Fibroblast of lung (primary cell): ENCODE measurements at regions not wholly inside any gene's neighbourhood (a gene's known extent, or its start where the extent isn't known, plus 50 kb on each side); places are given as distances from the start of the nearest gene placed in this dataset.

ENCODE experiments used
- DNase-seq, 2 donors: peaks; one replicate each; pipeline versions ENCODE4 v3.0.0 to v3.0.0-alpha.2; 2010; ENCODE audit warnings: low read depth in 2 of 2
- H2AFZ ChIP-seq: 2 replicates; pipeline ENCODE4 v1.5.1; 2012; ENCODE audit warnings: low read length, control low read depth, inconsistent platforms
- H3K27ac ChIP-seq: 2 replicates; pipeline ENCODE4 v1.5.1; 2011; ENCODE audit warnings: low read length, control low read depth; ENCODE audit not compliant: insufficient read depth
- H3K27me3 ChIP-seq: 2 replicates; pipeline ENCODE4 v1.5.1; 2011; ENCODE audit warnings: mild to moderate bottlenecking, low read length; ENCODE audit not compliant: control insufficient read depth, insufficient read depth
- H3K36me3 ChIP-seq: 2 replicates; pipeline ENCODE4 v1.5.1; 2011; ENCODE audit warnings: low read length; ENCODE audit not compliant: control insufficient read depth, insufficient read depth
- H3K4me1 ChIP-seq: 2 replicates; pipeline ENCODE4 v1.5.1; 2011; ENCODE audit warnings: low read length; ENCODE audit not compliant: control insufficient read depth, insufficient read depth; ENCODE audit errors: extremely low read depth
- H3K4me2 ChIP-seq: 2 replicates; pipeline ENCODE4 v1.5.1; 2011; ENCODE audit warnings: low read length, control low read depth; ENCODE audit not compliant: insufficient read depth; ENCODE audit errors: extremely low read depth
- H3K4me3 ChIP-seq, 4 experiments: fragments of 200-600 bp in 1 of 4; sonication (generic) in 1 of 4; replicated peaks in 1 of 4; 2 replicates each; pipeline ENCODE4 v1.5.1; 2011 to 2016; ENCODE audit warnings: low read length in 4 of 4, low read depth in 3 of 4, mild to moderate bottlenecking in 3 of 4, control low read depth in 2 of 4, inconsistent platforms in 1 of 4, mixed read lengths in 1 of 4; ENCODE audit not compliant: insufficient read depth in 1 of 4; ENCODE audit errors: control extremely low read depth in 1 of 4
- H3K79me2 ChIP-seq: 2 replicates; pipeline ENCODE4 v1.5.1; 2012; ENCODE audit warnings: mild to moderate bottlenecking, low read length, inconsistent platforms; ENCODE audit not compliant: control insufficient read depth, insufficient read depth
- H3K9ac ChIP-seq: 2 replicates; pipeline ENCODE4 v1.5.1; 2011; ENCODE audit warnings: mild to moderate bottlenecking, low read length, control low read depth; ENCODE audit not compliant: insufficient read depth
- H3K9me3 ChIP-seq: 2 replicates; pipeline ENCODE4 v1.5.1; 2012; ENCODE audit warnings: low read depth, low read length; ENCODE audit not compliant: control insufficient read depth, insufficient read depth
- H4K20me1 ChIP-seq: 2 replicates; pipeline ENCODE4 v1.5.1; 2011; ENCODE audit warnings: low read length; ENCODE audit not compliant: control insufficient read depth, insufficient read depth; ENCODE audit errors: extremely low read depth
- EZH2 ChIP-seq: IDR thresholded peaks from 2 replicates; pipeline ENCODE4 v1.5.1; 2012; ENCODE audit warnings: low read length, control low read depth, mild to moderate bottlenecking; ENCODE audit errors: missing control alignments
- TF ChIP-seq, protein P1 (sequence below), 2 donors: IDR thresholded peaks in 1 of 2; conservative IDR thresholded peaks in 1 of 2; 1 replicate in 1 of 2; 2 replicates in 1 of 2; pipeline ENCODE4 v1.5.1; 2011 to 2012; ENCODE audit warnings: low read length in 2 of 2, control low read depth in 1 of 2, inconsistent platforms in 1 of 2, low read depth in 1 of 2, mild to moderate bottlenecking in 1 of 2

DNA sequence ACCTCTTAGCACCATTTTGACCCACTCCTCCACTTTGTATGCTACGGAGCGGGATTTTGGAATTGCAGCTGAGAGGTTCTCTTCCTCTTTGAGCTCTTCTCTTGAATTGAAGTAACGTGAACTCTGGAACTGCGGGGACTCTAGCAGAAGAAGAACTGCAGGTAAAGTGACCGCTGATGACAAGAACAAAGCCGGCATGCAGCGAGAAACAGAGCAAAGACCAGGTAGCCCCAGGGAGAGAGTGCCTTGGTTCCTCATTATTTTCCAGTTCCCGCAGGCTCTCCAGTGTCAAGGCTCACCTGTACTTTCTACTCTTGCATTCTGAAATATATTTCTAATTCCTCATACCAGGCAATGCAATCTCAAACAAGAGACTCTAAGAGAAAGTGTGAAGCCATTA, 260.3 kb upstream of the GPC6 start:
- H3K36me3 ChIP-seq: no peaks in the 10 kb centered on the region
- H3K4me3 ChIP-seq: no peak overlapping the region
- no peak overlapping the region for H3K4me2 ChIP-seq
- no peak overlapping the region for H2AFZ ChIP-seq
- no peak for DNase-seq
- H3K27ac ChIP-seq: no peak overlapping the region
- H3K27me3 ChIP-seq: no peaks in the 10 kb centered on the region
- H4K20me1 ChIP-seq: no peaks in the 10 kb centered on the region
- H3K9ac ChIP-seq: no peak overlapping the region
- no peaks in the 10 kb centered on the region for H3K4me1 ChIP-seq
- H3K79me2 ChIP-seq: no peaks in the 10 kb centered on the region
- H3K9me3 ChIP-seq: no peaks in the 10 kb centered on the region
- TF ChIP-seq, protein P1, sequence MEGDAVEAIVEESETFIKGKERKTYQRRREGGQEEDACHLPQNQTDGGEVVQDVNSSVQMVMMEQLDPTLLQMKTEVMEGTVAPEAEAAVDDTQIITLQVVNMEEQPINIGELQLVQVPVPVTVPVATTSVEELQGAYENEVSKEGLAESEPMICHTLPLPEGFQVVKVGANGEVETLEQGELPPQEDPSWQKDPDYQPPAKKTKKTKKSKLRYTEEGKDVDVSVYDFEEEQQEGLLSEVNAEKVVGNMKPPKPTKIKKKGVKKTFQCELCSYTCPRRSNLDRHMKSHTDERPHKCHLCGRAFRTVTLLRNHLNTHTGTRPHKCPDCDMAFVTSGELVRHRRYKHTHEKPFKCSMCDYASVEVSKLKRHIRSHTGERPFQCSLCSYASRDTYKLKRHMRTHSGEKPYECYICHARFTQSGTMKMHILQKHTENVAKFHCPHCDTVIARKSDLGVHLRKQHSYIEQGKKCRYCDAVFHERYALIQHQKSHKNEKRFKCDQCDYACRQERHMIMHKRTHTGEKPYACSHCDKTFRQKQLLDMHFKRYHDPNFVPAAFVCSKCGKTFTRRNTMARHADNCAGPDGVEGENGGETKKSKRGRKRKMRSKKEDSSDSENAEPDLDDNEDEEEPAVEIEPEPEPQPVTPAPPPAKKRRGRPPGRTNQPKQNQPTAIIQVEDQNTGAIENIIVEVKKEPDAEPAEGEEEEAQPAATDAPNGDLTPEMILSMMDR (conservative IDR thresholded peaks at IDR 0.05 in 1 of 2, IDR thresholded peaks at IDR 0.05 in 1 of 2; ENCODE audit: low read depth in 1 of 2, low read length in 2 of 2): no peak
- no peak for TF ChIP-seq EZH2

DNA sequence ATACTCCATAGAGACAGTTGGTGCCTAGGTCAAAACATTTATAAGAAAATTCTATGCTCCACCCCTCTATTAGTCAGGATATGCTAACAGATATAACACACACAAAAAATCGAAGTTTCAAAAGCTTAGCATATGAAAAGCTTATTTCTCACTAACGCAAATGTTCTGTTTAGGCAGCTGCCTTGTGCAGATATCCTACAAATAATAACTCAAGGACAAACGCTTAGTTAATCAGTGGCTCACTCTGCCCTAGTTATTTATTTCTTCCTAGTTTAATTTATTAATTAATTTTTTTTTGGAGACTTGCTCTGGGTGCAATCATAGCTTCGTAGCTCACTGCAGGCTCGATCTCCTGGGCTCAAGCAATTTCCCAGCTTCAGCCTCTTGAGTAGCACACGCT, 259.7 kb upstream of the GPC6 start:
- DNase-seq: no peak
- TF ChIP-seq, protein P1 (conservative IDR thresholded peaks at IDR 0.05 in 1 of 2, IDR thresholded peaks at IDR 0.05 in 1 of 2; ENCODE audit: low read depth in 1 of 2, low read length in 2 of 2): no peak
- no peak for TF ChIP-seq EZH2
- H3K4me2 ChIP-seq: no peak overlapping the region

DNA sequence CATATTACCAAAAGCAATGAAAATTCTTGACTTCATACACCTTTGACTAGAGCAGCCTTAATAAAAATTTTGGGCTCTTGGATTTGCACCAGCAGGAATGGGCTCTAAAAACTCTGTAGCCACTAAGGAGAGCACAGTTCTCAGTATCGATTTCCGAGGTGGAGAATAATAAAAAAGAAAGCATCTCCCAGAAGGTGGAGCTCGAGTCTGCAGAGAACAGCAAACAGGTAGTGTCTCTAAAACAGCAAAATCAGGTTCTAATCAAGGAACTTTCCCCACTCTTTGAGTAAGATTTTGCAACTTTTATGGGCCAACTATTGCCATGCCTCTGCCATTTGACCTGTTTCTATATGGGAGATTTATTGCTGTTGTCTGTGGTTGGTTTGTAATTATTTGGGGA, 258.7 kb upstream of the GPC6 start:
- H3K79me2 ChIP-seq: no peaks in the 10 kb centered on the region
- H3K27ac ChIP-seq: no peak overlapping the region
- no peak for TF ChIP-seq EZH2
- TF ChIP-seq, protein P1 (conservative IDR thresholded peaks at IDR 0.05 in 1 of 2, IDR thresholded peaks at IDR 0.05 in 1 of 2; ENCODE audit: low read depth in 1 of 2, low read length in 2 of 2): no peak
- no peak overlapping the region for H3K4me3 ChIP-seq
- peak in 1 of 2 donors; percentile 8 for DNase-seq
- H3K4me2 ChIP-seq: no peak overlapping the region
- no peaks in the 10 kb centered on the region for H3K9me3 ChIP-seq
- H2AFZ ChIP-seq: no peak overlapping the region
- no peaks in the 10 kb centered on the region for H4K20me1 ChIP-seq
- no peaks in the 10 kb centered on the region for H3K27me3 ChIP-seq
- H3K4me1 ChIP-seq: no peaks in the 10 kb centered on the region
- H3K36me3 ChIP-seq: no peaks in the 10 kb centered on the region
- no peak overlapping the region for H3K9ac ChIP-seq

More for the DNA sequence above, 259.7 kb upstream of the GPC6 start:
- H3K27me3 ChIP-seq: no peaks in the 10 kb centered on the region
- no peaks in the 10 kb centered on the region for H4K20me1 ChIP-seq
- H2AFZ ChIP-seq: no peak overlapping the region
- H3K9me3 ChIP-seq: no peaks in the 10 kb centered on the region
- no peak overlapping the region for H3K9ac ChIP-seq
- H3K4me1 ChIP-seq: no peaks in the 10 kb centered on the region
- no peak overlapping the region for H3K4me3 ChIP-seq
- H3K36me3 ChIP-seq: no peaks in the 10 kb centered on the region
- H3K79me2 ChIP-seq: no peaks in the 10 kb centered on the region
- no peak overlapping the region for H3K27ac ChIP-seq
